HFF-Myc (cell line): ENCODE measurements at regions not wholly inside any gene's neighbourhood (a gene's known extent, or its start where the extent isn't known, plus 50 kb on each side); places are given as distances from the start of the nearest gene placed in this dataset.
A peak's percentile ranks its signal among the peaks of the same experiment; 100 is the strongest.

Experiments used
- DNase-seq: peaks from one replicate; pipeline ENCODE4 v3.0.0-alpha.2; 2011; ENCODE audit warnings: low read depth; ENCODE audit errors: extremely low read depth
- H3K4me3 ChIP-seq: replicated peaks from 2 replicates; pipeline ENCODE4 v1.5.1; 2011; ENCODE audit warnings: low read depth, mild to moderate bottlenecking, control low read depth, low read length
- TF ChIP-seq, protein P1 (sequence below): IDR thresholded peaks from 2 replicates; pipeline ENCODE4 v1.5.1; 2012; ENCODE audit warnings: mild to moderate bottlenecking, low read depth, low read length, control low read depth; ENCODE audit errors: missing control alignments

- TF ChIP-seq, protein P1, sequence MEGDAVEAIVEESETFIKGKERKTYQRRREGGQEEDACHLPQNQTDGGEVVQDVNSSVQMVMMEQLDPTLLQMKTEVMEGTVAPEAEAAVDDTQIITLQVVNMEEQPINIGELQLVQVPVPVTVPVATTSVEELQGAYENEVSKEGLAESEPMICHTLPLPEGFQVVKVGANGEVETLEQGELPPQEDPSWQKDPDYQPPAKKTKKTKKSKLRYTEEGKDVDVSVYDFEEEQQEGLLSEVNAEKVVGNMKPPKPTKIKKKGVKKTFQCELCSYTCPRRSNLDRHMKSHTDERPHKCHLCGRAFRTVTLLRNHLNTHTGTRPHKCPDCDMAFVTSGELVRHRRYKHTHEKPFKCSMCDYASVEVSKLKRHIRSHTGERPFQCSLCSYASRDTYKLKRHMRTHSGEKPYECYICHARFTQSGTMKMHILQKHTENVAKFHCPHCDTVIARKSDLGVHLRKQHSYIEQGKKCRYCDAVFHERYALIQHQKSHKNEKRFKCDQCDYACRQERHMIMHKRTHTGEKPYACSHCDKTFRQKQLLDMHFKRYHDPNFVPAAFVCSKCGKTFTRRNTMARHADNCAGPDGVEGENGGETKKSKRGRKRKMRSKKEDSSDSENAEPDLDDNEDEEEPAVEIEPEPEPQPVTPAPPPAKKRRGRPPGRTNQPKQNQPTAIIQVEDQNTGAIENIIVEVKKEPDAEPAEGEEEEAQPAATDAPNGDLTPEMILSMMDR: no peak
- no peak for DNase-seq
- H3K4me3 ChIP-seq: no peak overlapping the region
These were observed 267.7 kb downstream of the GLI2 start for GRCh38 chr2:121003391-121003790.

DNA sequence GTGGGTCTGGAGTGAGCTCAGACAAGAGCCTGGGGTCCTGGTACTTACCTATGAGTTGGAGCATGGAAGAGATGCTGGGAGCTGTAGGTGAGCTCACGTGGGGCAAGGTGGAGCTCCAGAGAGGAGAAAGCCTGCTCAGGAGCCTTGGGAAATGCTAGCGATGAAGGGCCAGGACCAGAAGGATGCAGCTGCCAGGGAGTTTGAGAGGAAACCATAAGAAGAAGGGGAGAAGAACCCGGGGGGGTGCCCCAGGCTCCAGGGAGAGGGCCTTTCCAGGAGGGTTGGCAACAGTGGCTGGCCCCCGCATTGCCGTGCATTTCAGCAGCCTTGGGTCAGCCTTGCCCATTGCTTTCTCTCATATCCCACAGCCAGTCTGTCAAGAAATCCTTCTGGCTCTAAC, 268.7 kb downstream of the GLI2 start:
- TF ChIP-seq, protein P1: no peak
- no peak overlapping the region for H3K4me3 ChIP-seq
- no peak for DNase-seq

GRCh38 chr2:121004950-121005349, 269.3 kb downstream of the GLI2 start:
- TF ChIP-seq, protein P1: no peak
- H3K4me3 ChIP-seq: no peak overlapping the region
- no peak for DNase-seq

- TF ChIP-seq, protein P1: no peak
- no peak overlapping the region for H3K4me3 ChIP-seq
- DNase-seq: no peak
These were observed 269.8 kb downstream of the GLI2 start for GRCh38 chr2:121005453-121005852.

DNA sequence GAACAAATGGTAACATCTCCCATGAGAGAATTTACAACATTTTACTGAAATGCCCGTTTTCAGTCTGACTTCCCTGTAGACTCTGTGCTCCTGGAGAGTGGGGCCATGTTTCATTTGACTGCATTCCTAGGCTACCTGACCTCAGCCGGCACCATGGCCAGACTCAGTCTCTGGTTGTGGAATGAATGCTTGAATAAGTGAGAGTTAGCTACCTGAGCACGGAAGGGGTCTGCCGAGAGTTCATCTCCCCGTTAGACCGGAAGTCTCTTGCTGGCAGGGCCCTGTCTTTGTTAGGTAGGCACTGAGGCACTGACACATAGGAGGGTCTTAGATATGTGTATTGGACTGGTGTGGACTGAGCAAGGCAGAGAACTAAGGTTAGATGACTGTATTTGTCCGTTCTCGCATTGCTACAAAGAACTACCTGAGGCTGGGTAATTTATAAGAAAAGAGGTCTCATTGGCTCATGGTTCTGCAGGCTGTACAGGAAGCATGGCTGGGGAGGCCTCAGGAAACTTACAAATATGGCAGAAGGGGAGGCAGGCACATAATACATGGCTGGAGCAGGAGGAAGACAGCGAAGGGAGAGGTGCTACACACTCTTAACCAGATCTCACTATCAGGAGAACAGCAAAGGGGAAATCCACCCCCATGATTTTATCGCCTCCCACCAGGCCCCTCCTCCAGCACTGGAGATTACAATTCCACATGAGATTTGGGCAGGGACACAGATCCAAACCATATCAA, 271.2 kb downstream of the GLI2 start:
- no peak for DNase-seq
- TF ChIP-seq, protein P1: no peak
- no peak overlapping the region for H3K4me3 ChIP-seq

GRCh38 chr2:121007490-121007853, 271.8 kb downstream of the GLI2 start:
- TF ChIP-seq, protein P1: no peak
- DNase-seq: no peak
- H3K4me3 ChIP-seq: no peak overlapping the region

GRCh38 chr2:121008975-121009374, 273.3 kb downstream of the GLI2 start:
- TF ChIP-seq, protein P1: peak; percentile 53
- DNase-seq: no peak

More at GRCh38 chr2:121008975-121009374, 273.3 kb downstream of the GLI2 start:
- no peak overlapping the region for H3K4me3 ChIP-seq
